SHP77 (cell line): ENCODE measurements at regions not wholly inside any gene's neighbourhood (a gene's known extent, or its start where the extent isn't known, plus 50 kb on each side); places are given as distances from the start of the nearest gene placed in this dataset.

Experiments
- DNase-seq, 2 experiments: peaks; one replicate each; lab custom pipeline; 2025; lab: John Stamatoyannopoulos, UW

DNA sequence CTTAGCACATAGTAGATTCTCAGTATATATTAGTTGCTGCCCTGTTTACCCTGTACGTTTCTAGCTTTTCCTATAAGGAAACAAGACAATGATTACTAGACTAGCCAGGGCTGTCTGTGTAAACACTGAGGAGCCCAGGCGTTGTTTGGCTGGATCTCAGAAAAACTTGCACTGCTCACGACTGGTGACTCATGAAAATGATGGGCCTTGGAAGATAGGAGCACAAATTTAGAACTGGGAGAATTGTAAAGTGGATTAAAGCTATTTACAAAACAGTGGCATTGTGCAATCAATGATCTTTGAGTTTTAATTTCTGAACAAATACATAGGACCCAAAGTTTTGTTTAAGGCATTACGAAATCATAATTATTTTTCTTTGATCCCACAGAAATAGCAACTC, 276.9 kb downstream of the FAM76B start:
- DNase-seq = no peak

DNA sequence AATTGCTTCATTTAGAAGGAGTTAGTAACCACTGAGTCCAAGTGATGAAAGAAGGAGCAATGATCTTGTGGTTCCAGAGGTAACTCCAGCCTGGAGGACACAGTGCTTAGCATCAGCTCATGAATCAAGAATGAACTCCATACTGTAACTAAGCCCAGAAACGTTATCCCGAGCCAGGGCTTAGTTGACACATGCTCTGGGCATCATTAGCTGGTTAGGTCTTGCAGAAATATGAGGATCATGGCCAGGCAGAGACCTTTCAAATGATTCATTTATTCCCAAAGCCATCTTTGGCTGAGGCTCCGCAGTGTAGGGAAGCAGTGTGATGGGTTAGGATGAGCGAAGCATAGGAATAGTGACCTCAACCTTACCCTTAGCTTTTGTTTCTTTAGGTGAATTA, 277.4 kb downstream of the FAM76B start:
- DNase-seq = no peak

DNA sequence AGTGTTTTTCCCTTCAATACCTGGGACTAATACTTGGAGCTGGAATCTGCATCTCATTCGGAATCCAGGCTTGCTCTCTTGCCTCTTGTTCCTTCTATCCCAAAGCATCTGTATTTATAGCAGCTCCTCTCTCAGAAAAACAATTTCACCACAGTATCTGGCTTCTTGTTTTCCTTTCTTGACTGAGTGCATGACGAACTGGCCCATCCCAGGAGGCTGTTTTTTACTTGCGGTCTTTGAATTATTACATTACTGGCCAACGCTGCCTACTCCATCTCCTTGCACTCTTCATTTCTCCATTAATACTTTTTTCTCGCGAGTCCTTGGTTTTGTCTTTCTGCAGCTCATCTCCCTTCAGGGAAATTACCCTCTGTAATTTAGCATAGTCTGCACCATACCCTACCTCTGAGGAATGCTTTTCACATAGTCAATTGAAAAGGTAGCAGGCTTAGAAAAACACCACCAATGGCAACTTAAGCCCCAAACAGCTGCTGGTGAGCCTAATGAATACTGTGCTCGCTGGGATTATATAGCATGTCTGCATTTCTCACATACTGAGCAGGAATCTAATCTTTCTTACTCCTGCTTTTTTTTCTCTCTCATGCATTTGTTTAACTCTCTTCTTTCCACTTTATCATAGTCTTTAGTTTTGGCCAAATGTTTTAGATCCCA, 277.4 kb upstream of the SESN3 start:
- DNase-seq = no peak

GRCh38 chr11:95507794-95508193, 276.8 kb upstream of the SESN3 start:
- no peak for DNase-seq

GRCh38 chr11:95506777-95507176, 275.8 kb upstream of the SESN3 start:
- no peak for DNase-seq

GRCh38 chr11:95505927-95506426, 275.0 kb upstream of the SESN3 start:
- no peak for DNase-seq

- DNase-seq = no peak
Measured at GRCh38 chr11:95503047-95503446, 272.0 kb upstream of the SESN3 start.

- no peak for DNase-seq
Measured at GRCh38 chr11:95502522-95502921, 271.5 kb upstream of the SESN3 start.

GRCh38 chr11:95501761-95502266, 270.8 kb upstream of the SESN3 start:
- DNase-seq = no peak

DNA sequence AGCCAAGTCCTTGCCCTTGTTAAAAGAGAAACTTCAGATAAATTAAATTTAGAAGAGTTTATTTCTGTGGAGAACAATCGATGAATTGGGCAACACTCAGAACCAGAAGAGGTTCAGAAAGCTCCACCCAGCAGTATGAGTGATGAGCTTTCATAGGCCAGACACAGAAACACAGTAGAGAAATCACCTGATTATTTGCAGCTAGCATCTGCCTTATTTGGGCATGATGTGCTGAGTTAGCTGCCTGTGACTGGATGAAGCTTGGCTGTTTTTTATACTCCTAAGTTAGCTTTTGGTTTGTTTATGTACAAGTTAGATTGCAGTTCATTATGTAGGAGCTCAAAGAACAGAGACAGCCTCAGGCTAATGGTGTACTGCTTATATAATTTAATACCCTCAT, 269.5 kb upstream of the SESN3 start:
- DNase-seq = no peak

DNA sequence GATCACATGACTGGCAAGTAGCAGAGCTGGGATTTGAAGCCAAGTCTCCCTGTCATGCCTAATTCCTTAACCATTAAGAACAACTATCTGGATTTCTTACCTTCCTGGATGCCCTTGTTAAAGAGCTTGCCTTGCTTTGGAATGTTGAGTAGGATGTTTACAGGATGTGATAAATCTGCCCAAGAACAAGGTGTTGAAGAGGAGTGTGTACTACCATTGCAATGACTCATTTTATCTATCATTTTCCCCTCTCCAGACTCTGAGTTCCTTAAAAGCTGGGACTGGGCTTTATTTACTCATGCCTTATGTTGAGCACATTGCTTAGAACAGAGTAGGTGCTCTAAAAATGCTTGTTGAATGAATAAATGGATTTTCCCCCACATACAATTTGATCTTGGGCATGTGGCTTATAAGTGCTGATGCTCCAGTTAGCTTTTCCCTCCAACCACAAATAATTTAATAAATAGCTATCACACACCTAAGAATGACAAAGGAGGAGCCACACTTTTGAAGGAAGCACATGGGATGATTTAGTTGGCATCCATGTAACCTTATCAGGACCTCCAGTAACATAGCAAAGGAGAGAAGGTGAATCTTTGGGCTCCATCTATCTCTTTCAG, 268.6 kb upstream of the SESN3 start:
- no peak for DNase-seq

DNA sequence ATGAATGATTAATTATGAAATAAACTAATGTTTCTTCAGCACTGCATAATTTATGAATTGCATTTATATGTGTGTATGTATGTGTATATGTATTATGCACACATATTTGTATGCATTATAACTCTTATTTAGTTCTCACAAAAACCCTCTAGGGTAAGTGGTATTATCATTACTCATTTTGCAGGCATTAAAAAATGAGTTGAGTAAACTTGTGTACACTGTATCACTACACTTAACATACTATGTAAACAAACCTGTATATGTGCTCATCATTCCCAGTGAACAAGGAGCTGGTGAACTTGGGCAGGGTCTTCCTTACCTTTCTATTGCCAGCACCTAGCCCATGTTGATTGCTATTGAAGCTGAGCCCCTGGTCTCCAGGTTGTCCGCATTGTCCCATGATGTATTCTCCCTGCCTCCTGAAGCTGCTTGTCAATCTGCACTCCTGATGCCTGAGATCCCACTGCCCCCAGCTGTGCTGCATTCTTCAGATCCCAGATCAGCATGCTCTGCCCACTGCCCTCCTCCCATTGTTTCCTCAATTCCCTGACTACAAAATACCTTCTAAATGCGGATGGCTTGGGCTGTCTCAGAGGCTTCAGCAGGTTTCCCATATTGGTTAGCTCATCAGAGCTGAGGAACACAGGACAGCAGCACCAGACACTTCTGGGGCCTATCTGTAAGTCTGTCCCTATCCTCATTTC, 267.9 kb upstream of the SESN3 start:
- DNase-seq = no peak

GRCh38 chr11:95496901-95497300, 265.9 kb upstream of the SESN3 start:
- DNase-seq = no peak

DNA sequence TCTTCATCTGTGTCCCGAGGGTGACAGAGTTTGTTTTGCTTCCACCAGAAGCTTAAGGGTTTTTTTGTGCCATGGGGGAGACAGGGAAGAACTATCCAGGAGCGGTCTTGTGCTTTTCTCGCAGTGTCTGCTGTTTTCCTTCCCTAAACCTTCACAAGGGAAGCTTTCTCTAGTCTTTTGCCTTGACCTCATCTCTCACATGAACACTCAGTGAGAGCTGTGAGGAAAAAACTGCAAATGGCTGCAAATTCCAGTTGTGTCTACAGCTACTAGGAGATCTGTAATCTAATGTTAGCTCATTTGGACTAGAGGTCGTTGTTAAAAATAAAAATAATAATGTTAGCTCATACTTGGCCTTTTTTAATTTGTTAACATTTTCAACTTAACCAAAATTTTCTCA, 264.7 kb upstream of the SESN3 start:
- DNase-seq = no peak

- no peak for DNase-seq
Measured at GRCh38 chr11:95494856-95495255, 263.9 kb upstream of the SESN3 start.

GRCh38 chr11:95494167-95494566, 263.2 kb upstream of the SESN3 start:
- DNase-seq = no peak

GRCh38 chr11:95490625-95491024, 259.6 kb upstream of the SESN3 start:
- no peak for DNase-seq

DNA sequence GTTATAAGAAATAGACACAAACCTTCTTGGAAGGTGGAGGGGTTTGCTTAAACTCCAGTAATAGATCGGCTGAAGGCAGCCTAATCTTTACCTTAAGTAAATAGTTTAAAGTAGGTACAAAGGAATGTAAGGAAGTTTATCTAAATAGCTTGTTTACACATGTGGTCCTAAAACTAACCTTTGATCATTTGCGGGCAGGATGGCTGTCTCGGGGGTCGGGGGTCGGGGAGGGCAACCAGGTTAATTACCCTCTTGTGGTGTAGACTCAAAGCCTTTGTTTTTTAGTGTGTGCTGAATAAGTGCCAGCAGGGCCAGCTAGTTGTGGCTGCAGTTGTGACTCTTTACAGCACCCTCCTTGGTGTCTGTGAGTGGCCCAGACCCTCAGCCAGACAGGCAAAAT, 256.9 kb upstream of the SESN3 start:
- no peak for DNase-seq

DNA sequence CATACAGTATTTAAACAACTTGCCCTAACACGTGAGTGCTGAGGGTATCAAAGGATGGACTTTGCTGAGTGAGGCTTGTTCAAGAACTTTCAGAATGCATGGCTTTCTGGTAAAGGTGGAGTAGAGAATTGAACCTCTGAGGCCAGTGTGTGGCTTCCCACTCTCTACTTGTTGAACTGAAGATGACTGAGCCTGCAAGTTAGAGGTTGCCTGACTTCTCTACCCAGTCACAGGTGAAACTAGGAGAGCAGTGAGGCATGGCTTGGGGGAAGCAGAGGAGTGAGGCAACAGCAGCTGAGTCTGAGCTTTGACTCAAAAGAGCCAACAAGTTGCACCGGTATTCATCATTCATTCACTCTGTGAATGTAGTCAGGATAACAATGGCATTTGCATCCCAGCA, 256.4 kb upstream of the SESN3 start:
- DNase-seq = no peak

DNA sequence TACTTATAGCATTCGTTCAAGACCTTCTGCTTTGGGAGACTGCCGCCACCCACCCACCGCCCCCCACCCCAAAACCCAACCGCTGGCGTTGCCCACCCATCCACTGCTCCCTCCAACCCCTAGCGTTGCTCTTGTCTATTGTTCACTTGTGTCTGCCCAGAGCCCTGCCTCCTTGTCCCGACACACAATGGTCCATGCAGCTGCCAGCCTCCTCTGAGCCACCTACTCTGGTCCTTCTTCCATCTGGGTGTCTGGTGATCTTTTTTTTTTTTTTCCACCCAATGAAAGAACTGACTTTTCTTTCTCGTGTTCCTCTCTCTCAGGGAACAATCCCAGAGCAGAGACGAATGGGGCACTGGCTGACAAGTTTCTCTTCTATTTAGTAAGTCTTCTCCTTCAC, 256.0 kb upstream of the SESN3 start:
- no peak for DNase-seq

- DNase-seq = no peak
Measured at GRCh38 chr11:95486466-95486865, 255.5 kb upstream of the SESN3 start.

DNA sequence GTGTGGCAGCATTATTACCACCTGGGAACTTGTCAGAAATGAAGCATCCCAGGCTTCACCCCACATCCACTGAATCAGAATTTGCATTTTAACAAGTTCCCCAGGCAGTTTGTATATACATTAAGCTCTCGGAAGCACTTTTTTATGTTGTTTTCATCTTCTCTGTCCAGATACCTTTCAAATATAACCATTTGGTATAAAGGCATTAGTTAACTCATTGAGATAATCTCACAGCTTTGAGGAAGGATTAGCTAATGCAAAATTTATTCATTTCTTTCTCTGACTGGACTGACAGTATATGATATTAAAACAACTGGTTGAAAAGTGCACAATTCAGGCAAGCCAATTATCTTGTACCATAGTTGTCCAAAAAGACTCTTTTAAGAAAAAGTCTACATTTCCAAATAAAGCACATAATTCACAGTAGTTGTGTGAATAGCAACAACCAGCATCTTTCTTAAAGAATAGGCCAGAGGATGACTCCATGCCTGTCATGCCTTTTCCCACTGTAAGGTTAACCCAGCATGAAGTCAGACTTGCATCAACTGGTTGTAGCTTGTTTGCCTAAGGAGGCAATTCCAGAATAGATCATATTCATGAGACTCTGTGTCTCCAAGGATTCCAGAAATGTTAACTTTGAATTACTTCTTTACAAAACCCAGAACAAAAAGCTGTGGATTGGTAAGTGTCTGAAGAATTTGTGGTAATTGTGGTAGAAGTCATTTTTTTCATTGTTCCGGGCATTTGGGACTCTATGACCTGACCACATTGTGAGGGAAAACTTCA, 254.3 kb upstream of the SESN3 start:
- DNase-seq = no peak
